ENCODE measurements at regions not wholly inside any gene's neighbourhood (a gene's known extent, or its start where the extent isn't known, plus 50 kb on each side); places are given as distances from the start of the nearest gene placed in this dataset.

DNA sequence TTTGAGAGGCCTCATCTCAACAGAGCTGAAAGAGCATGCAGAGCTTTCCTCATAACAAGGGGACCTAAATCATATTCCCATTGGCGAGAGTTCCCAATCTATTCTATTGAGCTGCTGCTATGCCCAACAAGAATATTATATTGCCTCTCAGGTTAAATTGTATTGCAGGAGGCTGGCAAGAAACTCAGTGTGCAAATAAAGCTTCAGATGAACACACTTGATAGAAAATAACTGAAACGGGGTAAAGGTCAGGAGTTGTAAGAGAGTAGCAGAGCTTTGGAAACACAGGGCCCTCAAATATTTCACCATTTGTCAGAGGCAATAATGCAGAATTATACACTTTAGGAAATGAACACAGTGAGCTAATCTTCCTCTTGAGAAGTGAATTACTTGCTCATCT, 364.3 kb upstream of the SPTLC3 start:
- no peak for DNase-seq
- no peak for TF ChIP-seq EZH2 (IDR thresholded peaks at IDR 0.05; ENCODE audit: borderline replicate concordance, insufficient read depth, low read depth, low read length, poor library complexity, severe bottlenecking)
- TF ChIP-seq, protein P1, sequence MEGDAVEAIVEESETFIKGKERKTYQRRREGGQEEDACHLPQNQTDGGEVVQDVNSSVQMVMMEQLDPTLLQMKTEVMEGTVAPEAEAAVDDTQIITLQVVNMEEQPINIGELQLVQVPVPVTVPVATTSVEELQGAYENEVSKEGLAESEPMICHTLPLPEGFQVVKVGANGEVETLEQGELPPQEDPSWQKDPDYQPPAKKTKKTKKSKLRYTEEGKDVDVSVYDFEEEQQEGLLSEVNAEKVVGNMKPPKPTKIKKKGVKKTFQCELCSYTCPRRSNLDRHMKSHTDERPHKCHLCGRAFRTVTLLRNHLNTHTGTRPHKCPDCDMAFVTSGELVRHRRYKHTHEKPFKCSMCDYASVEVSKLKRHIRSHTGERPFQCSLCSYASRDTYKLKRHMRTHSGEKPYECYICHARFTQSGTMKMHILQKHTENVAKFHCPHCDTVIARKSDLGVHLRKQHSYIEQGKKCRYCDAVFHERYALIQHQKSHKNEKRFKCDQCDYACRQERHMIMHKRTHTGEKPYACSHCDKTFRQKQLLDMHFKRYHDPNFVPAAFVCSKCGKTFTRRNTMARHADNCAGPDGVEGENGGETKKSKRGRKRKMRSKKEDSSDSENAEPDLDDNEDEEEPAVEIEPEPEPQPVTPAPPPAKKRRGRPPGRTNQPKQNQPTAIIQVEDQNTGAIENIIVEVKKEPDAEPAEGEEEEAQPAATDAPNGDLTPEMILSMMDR (IDR thresholded peaks at IDR 0.05) = no peak
- Mint-ChIP-seq H3K27ac (no peak overlapping the region), H3K4me3 (no peak overlapping the region), H3K4me1 (no peaks in the 10 kb centered on the region), H3K27me3 (no peaks in the 10 kb centered on the region), H3K9me3 (ENCODE audit: insufficient read depth) (no peaks in the 10 kb centered on the region)
- H3K79me2 ChIP-seq (ENCODE audit: control insufficient read depth, insufficient read depth, low read length) = no peaks in the 10 kb centered on the region
- no peak overlapping the region for H3K4me3 ChIP-seq (ENCODE audit: control extremely low read depth in 1 of 5, extremely low read depth in 1 of 5, insufficient read depth in 1 of 5, low read depth in 2 of 5, low read length in 4 of 5)
- H3K36me3 ChIP-seq (replicated peaks in 1 of 2; ENCODE audit: control extremely low read depth in 1 of 2, control insufficient read depth in 1 of 2, extremely low read depth in 1 of 2, insufficient read depth in 2 of 2, low read length in 1 of 2) = no peaks in the 10 kb centered on the region
- POLR2A ChIA-PET = no interaction called here
- H3K9me3 ChIP-seq (ENCODE audit: control extremely low read depth in 1 of 3, control insufficient read depth in 2 of 3, insufficient read depth in 1 of 3, low read length in 2 of 3) = no peaks in the 10 kb centered on the region
- H2AFZ ChIP-seq (ENCODE audit: insufficient read depth, low read depth, low read length, poor library complexity, severe bottlenecking) = no peak overlapping the region
- H3K9ac ChIP-seq (ENCODE audit: low read length) = no peak overlapping the region
- H3K27me3 ChIP-seq (replicated peaks in 1 of 4; ENCODE audit: control extremely low read depth in 1 of 4, control insufficient read depth in 3 of 4, insufficient read depth in 4 of 4, low read length in 3 of 4) = no peaks in the 10 kb centered on the region
- CTCF ChIA-PET = no interaction called here
- intact Hi-C loops (cut with micrococcal nuclease) = no loop called here
- no peak overlapping the region for H3K27ac ChIP-seq (ENCODE audit: low read length in 2 of 2)
- no peak overlapping the region for H3K4me2 ChIP-seq (replicated peaks; ENCODE audit: low read depth, low read length, poor library complexity, severe bottlenecking)
- WGBS (ENCODE audit: insufficient coverage) = no CpG with 5 or more reads among the region's 2 CpGs
- ATAC-seq (ENCODE audit: low read depth) = no peak
- H3K4me1 ChIP-seq (ENCODE audit: control insufficient read depth in 2 of 2, insufficient read depth in 2 of 2, low read length in 2 of 2) = no peaks in the 10 kb centered on the region
- no peaks in the 10 kb centered on the region for H4K20me1 ChIP-seq (ENCODE audit: control insufficient read depth, insufficient read depth, low read length, poor library complexity, severe bottlenecking)

DNA sequence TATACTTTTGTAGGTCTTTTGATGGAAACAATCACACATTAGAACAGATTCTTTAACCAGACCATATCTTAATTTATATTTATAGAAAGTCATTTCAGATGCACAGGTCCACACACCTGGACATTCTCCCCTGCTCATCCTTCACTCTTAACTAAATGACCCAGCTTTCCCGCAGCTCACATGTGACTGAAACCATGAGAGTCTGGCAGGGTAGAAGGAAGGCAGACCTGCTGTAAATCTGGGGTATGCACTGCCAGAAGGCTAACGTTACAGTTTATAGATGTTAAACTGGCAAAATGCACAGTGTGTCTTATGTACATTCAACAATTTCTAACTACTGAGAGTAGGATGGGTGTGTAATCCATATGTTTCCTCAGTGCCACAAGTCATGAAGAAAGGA, 359.5 kb upstream of the SPTLC3 start:
- no peaks in the 10 kb centered on the region for H3K79me2 ChIP-seq (ENCODE audit: control insufficient read depth, insufficient read depth, low read length)

More for the DNA sequence above, 359.5 kb upstream of the SPTLC3 start:
- H2AFZ ChIP-seq (ENCODE audit: insufficient read depth, low read depth, low read length, poor library complexity, severe bottlenecking) = no peak overlapping the region
- no peaks in the 10 kb centered on the region for H4K20me1 ChIP-seq (ENCODE audit: control insufficient read depth, insufficient read depth, low read length, poor library complexity, severe bottlenecking)
- DNase-seq = no peak
- H3K4me2 ChIP-seq (replicated peaks; ENCODE audit: low read depth, low read length, poor library complexity, severe bottlenecking) = no peak overlapping the region
- no peak overlapping the region for H3K4me3 Mint-ChIP-seq
- no peaks in the 10 kb centered on the region for H3K27me3 ChIP-seq (replicated peaks in 1 of 4; ENCODE audit: control extremely low read depth in 1 of 4, control insufficient read depth in 3 of 4, insufficient read depth in 4 of 4, low read length in 3 of 4)
- 83% methylated on average over 1 of the region's 2 CpGs for WGBS (ENCODE audit: insufficient coverage)
- H3K27me3 Mint-ChIP-seq = no peaks in the 10 kb centered on the region
- no peak overlapping the region for H3K9ac ChIP-seq (ENCODE audit: low read length)
- no peaks in the 10 kb centered on the region for H3K4me1 ChIP-seq (ENCODE audit: control insufficient read depth in 2 of 2, insufficient read depth in 2 of 2, low read length in 2 of 2)
- no peaks in the 10 kb centered on the region for H3K4me1 Mint-ChIP-seq
- no peak overlapping the region for H3K27ac Mint-ChIP-seq
- H3K4me3 ChIP-seq (ENCODE audit: control extremely low read depth in 1 of 5, extremely low read depth in 1 of 5, insufficient read depth in 1 of 5, low read depth in 2 of 5, low read length in 4 of 5) = no peak overlapping the region
- intact Hi-C loops (cut with micrococcal nuclease) = no loop called here
- no peaks in the 10 kb centered on the region for H3K36me3 ChIP-seq (replicated peaks in 1 of 2; ENCODE audit: control extremely low read depth in 1 of 2, control insufficient read depth in 1 of 2, extremely low read depth in 1 of 2, insufficient read depth in 2 of 2, low read length in 1 of 2)
- no peak overlapping the region for H3K27ac ChIP-seq (ENCODE audit: low read length in 2 of 2)
- CTCF ChIA-PET = no interaction called here
- no peaks in the 10 kb centered on the region for H3K9me3 ChIP-seq (ENCODE audit: control extremely low read depth in 1 of 3, control insufficient read depth in 2 of 3, insufficient read depth in 1 of 3, low read length in 2 of 3)
- TF ChIP-seq, protein P1 (IDR thresholded peaks at IDR 0.05) = no peak
- TF ChIP-seq EZH2 (IDR thresholded peaks at IDR 0.05; ENCODE audit: borderline replicate concordance, insufficient read depth, low read depth, low read length, poor library complexity, severe bottlenecking) = no peak
- POLR2A ChIA-PET = no interaction called here
- H3K9me3 Mint-ChIP-seq (ENCODE audit: insufficient read depth) = no peaks in the 10 kb centered on the region
- no peak for ATAC-seq (ENCODE audit: low read depth)

Measured in B cell (primary cell).